SK-N-SH treated with all-trans-retinoic acid at 6 μM for 48 hours (cell line): ENCODE measurements at regions not wholly inside any gene's neighbourhood (a gene's known extent, or its start where the extent isn't known, plus 50 kb on each side); places are given as distances from the start of the nearest gene placed in this dataset.

Experiments used
- ATAC-seq: fragments of 200-7000 bp; cut with Tn5 transposase; 3 replicates; pipeline ENCODE4 v1.9.1; 2020; ENCODE audit warnings: mild to moderate bottlenecking, moderate library complexity
- ARNTL ChIP-seq: fragments of 450-650 bp; formaldehyde crosslinking; IDR thresholded peaks from 2 replicates; pipeline ENCODE4 v1.5.0; 2020; ENCODE audit warnings: low read depth, mild to moderate bottlenecking, moderate library complexity, borderline replicate concordance
- BACH2 ChIP-seq: fragments of 250-450 bp; sonication (Bioruptor Pico); IDR thresholded peaks from 2 replicates; pipeline ENCODE4 v1.9.0; 2021; ENCODE audit warnings: mild to moderate bottlenecking, borderline replicate concordance
- CSDC2 ChIP-seq: fragments of 250-450 bp; sonication (Bioruptor Pico); IDR thresholded peaks from 2 replicates; pipeline ENCODE4 v1.5.0; 2020; ENCODE audit warnings: mild to moderate bottlenecking, moderate library complexity
- CSRNP3 ChIP-seq: fragments of 250-450 bp; sonication (Bioruptor Pico); IDR thresholded peaks from 2 replicates; pipeline ENCODE4 v1.5.1; 2021; ENCODE audit warnings: mild to moderate bottlenecking, moderate library complexity
- ESRRG ChIP-seq: fragments of 250-450 bp; sonication (Bioruptor Pico); IDR thresholded peaks from 2 replicates; pipeline ENCODE4 v1.6.1; 2021; ENCODE audit warnings: mild to moderate bottlenecking
- OSR1 ChIP-seq: fragments of 250-450 bp; sonication (Bioruptor Pico); IDR thresholded peaks from 2 replicates; pipeline ENCODE4 v1.8.0; 2022; ENCODE audit warnings: moderate library complexity, mild to moderate bottlenecking, inconsistent platforms
- POU6F1 ChIP-seq: fragments of 250-450 bp; sonication (Bioruptor Pico); IDR thresholded peaks from 2 replicates; pipeline ENCODE4 v1.8.0; 2021; ENCODE audit warnings: low read depth, mild to moderate bottlenecking, moderate library complexity, borderline replicate concordance
- PPARA ChIP-seq: fragments of 250-450 bp; sonication (Bioruptor Pico); IDR thresholded peaks from 2 replicates; pipeline ENCODE4 v1.5.0; 2020; ENCODE audit warnings: mild to moderate bottlenecking, borderline replicate concordance
- RARB ChIP-seq: fragments of 250-450 bp; sonication (Bioruptor Pico); IDR thresholded peaks from 2 replicates; pipeline ENCODE4 v1.8.0; 2021; ENCODE audit warnings: mild to moderate bottlenecking, moderate library complexity
- SNAI2 ChIP-seq: fragments of 250-450 bp; sonication (Bioruptor Pico); IDR thresholded peaks from 2 replicates; pipeline ENCODE4 v1.5.0; 2020; ENCODE audit warnings: mild to moderate bottlenecking, moderate library complexity
- TCF4 ChIP-seq: fragments of 250-450 bp; sonication (Bioruptor Pico); IDR thresholded peaks from 2 replicates; pipeline ENCODE4 v1.8.0; 2021; ENCODE audit warnings: mild to moderate bottlenecking, moderate library complexity, borderline replicate concordance
- TOX ChIP-seq: fragments of 250-450 bp; sonication (Bioruptor Pico); IDR thresholded peaks from 2 replicates; pipeline ENCODE4 v1.8.0; 2021; ENCODE audit warnings: mild to moderate bottlenecking, moderate library complexity, borderline replicate concordance
- ZC3H10 ChIP-seq: fragments of 250-450 bp; sonication (Bioruptor Pico); IDR thresholded peaks from 2 replicates; pipeline ENCODE4 v1.5.1; 2021; ENCODE audit warnings: mild to moderate bottlenecking, moderate library complexity
- ZFP3 ChIP-seq: fragments of 250-450 bp; sonication (Bioruptor Pico); IDR thresholded peaks from 2 replicates; pipeline ENCODE4 v1.5.0; 2020; ENCODE audit warnings: mild to moderate bottlenecking, moderate library complexity
- ZFP30 ChIP-seq: fragments of 450-650 bp; formaldehyde crosslinking; IDR thresholded peaks from 2 replicates; pipeline ENCODE4 v1.5.0; 2022; ENCODE audit warnings: mild to moderate bottlenecking, moderate library complexity
- ZNF565 ChIP-seq: fragments of 450-650 bp; formaldehyde crosslinking; conservative IDR thresholded peaks from 2 replicates; pipeline ENCODE4 v1.5.0; 2020; ENCODE audit warnings: low read depth, mild to moderate bottlenecking, moderate library complexity
- ZNF70 ChIP-seq: fragments of 450-650 bp; formaldehyde crosslinking; IDR thresholded peaks from 2 replicates; pipeline ENCODE4 v1.5.0; 2020; ENCODE audit warnings: mild to moderate bottlenecking, moderate library complexity
- ZNF8 ChIP-seq: fragments of 450-650 bp; formaldehyde crosslinking; IDR thresholded peaks from 2 replicates; pipeline ENCODE4 v1.5.0; 2020; ENCODE audit warnings: mild to moderate bottlenecking, moderate library complexity
- TF ChIP-seq, protein P1 (sequence below): fragments of 250-450 bp; sonication (Bioruptor Pico); IDR thresholded peaks from 2 replicates; pipeline ENCODE4 v1.5.0; 2020; ENCODE audit warnings: mild to moderate bottlenecking, moderate library complexity
- TF ChIP-seq, protein P2 (sequence below): fragments of 250-450 bp; sonication (Bioruptor Pico); IDR thresholded peaks from 2 replicates; pipeline ENCODE4 v1.5.1; 2020; ENCODE audit warnings: low read depth, mild to moderate bottlenecking, moderate library complexity

- ATAC-seq = no peak
- TF ChIP-seq ZNF70 (CRISPR knock-in tag) = no peak
- no peak for TF ChIP-seq CSDC2 (CRISPR knock-in tag)
- TF ChIP-seq OSR1 = no peak
- TF ChIP-seq, protein P1, sequence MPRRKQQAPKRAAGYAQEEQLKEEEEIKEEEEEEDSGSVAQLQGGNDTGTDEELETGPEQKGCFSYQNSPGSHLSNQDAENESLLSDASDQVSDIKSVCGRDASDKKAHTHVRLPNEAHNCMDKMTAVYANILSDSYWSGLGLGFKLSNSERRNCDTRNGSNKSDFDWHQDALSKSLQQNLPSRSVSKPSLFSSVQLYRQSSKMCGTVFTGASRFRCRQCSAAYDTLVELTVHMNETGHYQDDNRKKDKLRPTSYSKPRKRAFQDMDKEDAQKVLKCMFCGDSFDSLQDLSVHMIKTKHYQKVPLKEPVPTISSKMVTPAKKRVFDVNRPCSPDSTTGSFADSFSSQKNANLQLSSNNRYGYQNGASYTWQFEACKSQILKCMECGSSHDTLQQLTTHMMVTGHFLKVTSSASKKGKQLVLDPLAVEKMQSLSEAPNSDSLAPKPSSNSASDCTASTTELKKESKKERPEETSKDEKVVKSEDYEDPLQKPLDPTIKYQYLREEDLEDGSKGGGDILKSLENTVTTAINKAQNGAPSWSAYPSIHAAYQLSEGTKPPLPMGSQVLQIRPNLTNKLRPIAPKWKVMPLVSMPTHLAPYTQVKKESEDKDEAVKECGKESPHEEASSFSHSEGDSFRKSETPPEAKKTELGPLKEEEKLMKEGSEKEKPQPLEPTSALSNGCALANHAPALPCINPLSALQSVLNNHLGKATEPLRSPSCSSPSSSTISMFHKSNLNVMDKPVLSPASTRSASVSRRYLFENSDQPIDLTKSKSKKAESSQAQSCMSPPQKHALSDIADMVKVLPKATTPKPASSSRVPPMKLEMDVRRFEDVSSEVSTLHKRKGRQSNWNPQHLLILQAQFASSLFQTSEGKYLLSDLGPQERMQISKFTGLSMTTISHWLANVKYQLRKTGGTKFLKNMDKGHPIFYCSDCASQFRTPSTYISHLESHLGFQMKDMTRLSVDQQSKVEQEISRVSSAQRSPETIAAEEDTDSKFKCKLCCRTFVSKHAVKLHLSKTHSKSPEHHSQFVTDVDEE = no peak
- no peak for TF ChIP-seq ZFP3
- TF ChIP-seq, protein P2, sequence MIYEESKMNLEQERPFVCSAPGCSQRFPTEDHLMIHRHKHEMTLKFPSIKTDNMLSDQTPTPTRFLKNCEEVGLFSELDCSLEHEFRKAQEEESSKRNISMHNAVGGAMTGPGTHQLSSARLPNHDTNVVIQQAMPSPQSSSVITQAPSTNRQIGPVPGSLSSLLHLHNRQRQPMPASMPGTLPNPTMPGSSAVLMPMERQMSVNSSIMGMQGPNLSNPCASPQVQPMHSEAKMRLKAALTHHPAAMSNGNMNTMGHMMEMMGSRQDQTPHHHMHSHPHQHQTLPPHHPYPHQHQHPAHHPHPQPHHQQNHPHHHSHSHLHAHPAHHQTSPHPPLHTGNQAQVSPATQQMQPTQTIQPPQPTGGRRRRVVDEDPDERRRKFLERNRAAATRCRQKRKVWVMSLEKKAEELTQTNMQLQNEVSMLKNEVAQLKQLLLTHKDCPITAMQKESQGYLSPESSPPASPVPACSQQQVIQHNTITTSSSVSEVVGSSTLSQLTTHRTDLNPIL = no peak
- TF ChIP-seq POU6F1 (CRISPR knock-in tag) = no peak
- TF ChIP-seq ZNF8 = no peak
- TF ChIP-seq BACH2 (CRISPR knock-in tag) = no peak
- TF ChIP-seq ARNTL = no peak
- TF ChIP-seq TCF4 = no peak
- no peak for TF ChIP-seq ZFP30 (CRISPR knock-in tag)
- no peak for TF ChIP-seq ZC3H10
These were observed 57.7 kb upstream of the OSR1 start for GRCh38 chr2:19416083-19416482.

- no peak for ATAC-seq
- no peak for TF ChIP-seq SNAI2 (CRISPR knock-in tag)
- no peak for TF ChIP-seq ZFP30 (CRISPR knock-in tag)
- TF ChIP-seq, protein P2 = no peak
- TF ChIP-seq RARB (CRISPR knock-in tag) = no peak
- no peak for TF ChIP-seq CSDC2 (CRISPR knock-in tag)
- no peak for TF ChIP-seq TOX (CRISPR knock-in tag)
- TF ChIP-seq OSR1 = no peak
- no peak for TF ChIP-seq PPARA
- no peak for TF ChIP-seq ZNF565 (CRISPR knock-in tag)
- no peak for TF ChIP-seq CSRNP3 (CRISPR knock-in tag)
- TF ChIP-seq, all 23 proteins: peak for 0
These were observed 50.6 kb upstream of the OSR1 start for GRCh38 chr2:19409046-19409445.

- TF ChIP-seq ZC3H10 (no peak), ZNF8 (no peak), TCF4 (no peak), OSR1 (no peak), TOX (CRISPR knock-in tag) (no peak), ESRRG (CRISPR knock-in tag) (no peak)
- TF ChIP-seq, protein P1 = no peak
- TF ChIP-seq, all 23 proteins: peak for 0
- ATAC-seq = no peak
These were observed 50.2 kb upstream of the OSR1 start for GRCh38 chr2:19408592-19408991.
